Keratinocyte (primary cell): ENCODE measurements at regions not wholly inside any gene's neighbourhood (a gene's known extent, or its start where the extent isn't known, plus 50 kb on each side); places are given as distances from the start of the nearest gene placed in this dataset.

Experiments
- DNase-seq: peaks from one replicate; pipeline ENCODE4 v3.0.0-alpha.2; 2011; ENCODE audit warnings: low read depth, missing footprints, low spot score
- FAIRE-seq: peaks from 2 replicates; lab custom pipeline; 2011; peaks lifted over from hg19 to GRCh38; lab: Jason Lieb, UNC
- H2AFZ ChIP-seq: 2 replicates; pipeline ENCODE4 v1.6.0; 2012; ENCODE audit warnings: low read length, control low read depth, inconsistent platforms; ENCODE audit not compliant: control insufficient read depth
- H3K27ac ChIP-seq: 2 replicates; pipeline ENCODE4 v1.5.1; 2011; ENCODE audit warnings: low read length; ENCODE audit not compliant: control insufficient read depth, insufficient read depth
- H3K27me3 ChIP-seq: 3 replicates; pipeline ENCODE4 v1.6.0; 2011; ENCODE audit warnings: low read length; ENCODE audit not compliant: control insufficient read depth, insufficient read depth; ENCODE audit errors: extremely low read depth
- H3K36me3 ChIP-seq, 2 experiments: 2 replicates in 1 of 2; 3 replicates in 1 of 2; pipeline ENCODE4 v1.5.1; 2011; ENCODE audit warnings: low read length in 2 of 2, mild to moderate bottlenecking in 1 of 2; ENCODE audit not compliant: control insufficient read depth in 2 of 2, insufficient read depth in 2 of 2; ENCODE audit errors: extremely low read depth in 1 of 2
- H3K4me1 ChIP-seq: 3 replicates; pipeline ENCODE4 v1.5.1; 2011; ENCODE audit warnings: low read length; ENCODE audit not compliant: control insufficient read depth, insufficient read depth; ENCODE audit errors: extremely low read depth
- H3K4me2 ChIP-seq: 3 replicates; pipeline ENCODE4 v1.6.0; 2011; ENCODE audit warnings: low read depth, low read length; ENCODE audit not compliant: control insufficient read depth, insufficient read depth; ENCODE audit errors: extremely low read depth
- H3K4me3 ChIP-seq, 3 experiments: fragments of 200-600 bp in 1 of 3; sonication (generic) in 1 of 3; 2 replicates in 2 of 3; 3 replicates in 1 of 3; pipeline ENCODE4 v1.5.1; 2011 to 2016; ENCODE audit warnings: low read length in 3 of 3, mild to moderate bottlenecking in 3 of 3, control low read depth in 2 of 3, inconsistent platforms in 1 of 3, low read depth in 1 of 3, mixed read lengths in 1 of 3, mixed run types in 1 of 3, moderate library complexity in 1 of 3; ENCODE audit not compliant: control insufficient read depth in 2 of 3, insufficient read depth in 2 of 3; ENCODE audit errors: extremely low read depth in 1 of 3
- H3K79me2 ChIP-seq: 2 replicates; pipeline ENCODE4 v1.6.0; 2012; ENCODE audit warnings: low read length; ENCODE audit not compliant: control insufficient read depth, insufficient read depth
- H3K9ac ChIP-seq: 3 replicates; pipeline ENCODE4 v1.6.0; 2011; ENCODE audit warnings: low read length; ENCODE audit not compliant: control insufficient read depth, insufficient read depth; ENCODE audit errors: extremely low read depth
- H3K9me1 ChIP-seq: 3 replicates; pipeline ENCODE4 v1.6.0; 2011; ENCODE audit warnings: low read length; ENCODE audit not compliant: control insufficient read depth, insufficient read depth; ENCODE audit errors: extremely low read depth
- H3K9me3 ChIP-seq: 2 replicates; pipeline ENCODE4 v1.5.1; 2012; ENCODE audit warnings: low read depth, low read length; ENCODE audit not compliant: control insufficient read depth
- H4K20me1 ChIP-seq: 3 replicates; pipeline ENCODE4 v1.6.0; 2011; ENCODE audit warnings: low read length; ENCODE audit not compliant: control insufficient read depth, insufficient read depth; ENCODE audit errors: extremely low read depth
- CTCF ChIP-seq, 3 experiments: IDR thresholded peaks in 1 of 3; conservative IDR thresholded peaks in 1 of 3; optimal IDR thresholded peaks in 1 of 3; 2 replicates in 2 of 3; 3 replicates in 1 of 3; pipeline versions ENCODE3 to v1.5.1; 2011; ENCODE audit warnings: low read length in 3 of 3, mild to moderate bottlenecking in 3 of 3, moderate library complexity in 2 of 3, control low read depth in 1 of 3, inconsistent platforms in 1 of 3; ENCODE audit not compliant: insufficient read depth in 2 of 3; ENCODE audit errors: extremely low read depth in 1 of 3
- EZH2 ChIP-seq: IDR thresholded peaks from one replicate; pipeline ENCODE4 v1.6.1; 2012; ENCODE audit warnings: inconsistent platforms, mild to moderate bottlenecking, low read length, moderate library complexity
- dilution Hi-C: fragments of 300-500 bp; cut with MboI; formaldehyde crosslinking; loops from one replicate; pipeline ENCODE4 v1.7.0; 2020; ENCODE audit warnings: low sequenced_read_pairs; ENCODE audit not compliant: extremely low pct_ligation_motif_present

- no peaks in the 10 kb centered on the region for H3K9me3 ChIP-seq
- H3K9ac ChIP-seq, result no peak overlapping the region
- dilution Hi-C loops, result no loop called here
- H3K9me1 ChIP-seq, result no peaks in the 10 kb centered on the region
- H4K20me1 ChIP-seq, result no peaks in the 10 kb centered on the region
- TF ChIP-seq CTCF (optimal IDR thresholded peaks at IDR 0.05 in 1 of 3, IDR thresholded peaks at IDR 0.05 in 1 of 3, conservative IDR thresholded peaks at IDR 0.05 in 1 of 3; ENCODE audit: extremely low read depth in 1 of 3, insufficient read depth in 2 of 3, low read length in 3 of 3) (no peak), EZH2 (no peak)
- no peaks in the 10 kb centered on the region for H3K4me1 ChIP-seq
- H3K36me3 ChIP-seq, result no peaks in the 10 kb centered on the region
- no peak overlapping the region for H3K27ac ChIP-seq
- no peak for DNase-seq
- no peak for FAIRE-seq
- no peak overlapping the region for H2AFZ ChIP-seq
- H3K4me3 ChIP-seq, result no peak overlapping the region
- no peaks in the 10 kb centered on the region for H3K79me2 ChIP-seq
- H3K27me3 ChIP-seq, result no peaks in the 10 kb centered on the region
- H3K4me2 ChIP-seq, result no peak overlapping the region
Measured at GRCh38 chr2:122433123-122433754, 677.8 kb downstream of the TSN start.

- no peaks in the 10 kb centered on the region for H3K4me1 ChIP-seq
- dilution Hi-C loops, result no loop called here
Measured at GRCh38 chr2:122445003-122445402, 689.6 kb downstream of the TSN start.

More at GRCh38 chr2:122445003-122445402, 689.6 kb downstream of the TSN start:
- DNase-seq (no peak), FAIRE-seq (no peak)
- no peaks in the 10 kb centered on the region for H3K79me2 ChIP-seq
- no peaks in the 10 kb centered on the region for H3K9me3 ChIP-seq
- TF ChIP-seq CTCF (optimal IDR thresholded peaks at IDR 0.05 in 1 of 3, IDR thresholded peaks at IDR 0.05 in 1 of 3, conservative IDR thresholded peaks at IDR 0.05 in 1 of 3; ENCODE audit: extremely low read depth in 1 of 3, insufficient read depth in 2 of 3, low read length in 3 of 3) (no peak), EZH2 (no peak)
- no peaks in the 10 kb centered on the region for H3K27me3 ChIP-seq
- H3K9me1 ChIP-seq, result no peaks in the 10 kb centered on the region
- no peaks in the 10 kb centered on the region for H3K36me3 ChIP-seq
- H2AFZ ChIP-seq, result no peak overlapping the region
- no peak overlapping the region for H3K27ac ChIP-seq
- H3K9ac ChIP-seq, result no peak overlapping the region
- no peak overlapping the region for H3K4me3 ChIP-seq
- no peak overlapping the region for H3K4me2 ChIP-seq
- no peaks in the 10 kb centered on the region for H4K20me1 ChIP-seq
